LNCAP (cell line): ENCODE measurements at regions not wholly inside any gene's neighbourhood (a gene's known extent, or its start where the extent isn't known, plus 50 kb on each side); places are given as distances from the start of the nearest gene placed in this dataset.

Experiments used
- TF ChIP-seq, protein P1 (sequence below): fragments of 450-650 bp; IDR thresholded peaks from 2 replicates; pipeline ENCODE4 v1.5.1; 2017; ENCODE audit warnings: mild to moderate bottlenecking

DNA sequence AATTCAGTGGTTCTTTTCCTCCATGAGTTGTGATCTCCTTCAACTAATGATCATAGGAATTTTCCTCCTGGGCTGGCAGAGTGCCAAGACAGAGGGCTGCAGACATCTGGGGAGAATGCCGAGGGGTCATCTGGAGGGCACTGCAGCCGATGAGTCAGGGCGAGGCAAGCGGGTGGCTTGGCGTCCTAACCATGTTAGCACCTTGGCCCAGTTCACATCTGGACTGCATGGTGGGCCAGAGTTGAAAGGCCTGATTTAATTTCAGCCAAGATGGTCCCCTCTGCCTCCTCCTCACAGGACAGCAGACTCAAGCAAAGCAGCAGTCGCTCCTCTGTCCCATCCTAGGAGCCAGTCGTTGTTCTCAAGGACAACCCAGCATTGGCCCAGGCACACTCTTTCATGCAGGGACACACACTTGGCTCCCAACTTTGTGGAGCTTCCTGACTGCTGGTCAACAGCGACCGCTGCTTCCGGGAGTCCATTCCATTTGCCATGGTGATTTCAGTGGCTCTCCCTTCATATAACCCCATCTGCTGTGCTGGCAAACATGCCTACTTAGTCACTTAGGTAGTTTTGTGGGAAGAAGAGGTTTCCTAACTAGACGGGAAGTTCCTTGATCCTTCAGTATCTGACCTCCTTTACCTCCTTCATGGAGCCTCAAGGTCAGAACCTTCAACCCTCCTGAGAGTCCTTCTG is 161.8 kb downstream of the TTC8 start:
- TF ChIP-seq, protein P1, sequence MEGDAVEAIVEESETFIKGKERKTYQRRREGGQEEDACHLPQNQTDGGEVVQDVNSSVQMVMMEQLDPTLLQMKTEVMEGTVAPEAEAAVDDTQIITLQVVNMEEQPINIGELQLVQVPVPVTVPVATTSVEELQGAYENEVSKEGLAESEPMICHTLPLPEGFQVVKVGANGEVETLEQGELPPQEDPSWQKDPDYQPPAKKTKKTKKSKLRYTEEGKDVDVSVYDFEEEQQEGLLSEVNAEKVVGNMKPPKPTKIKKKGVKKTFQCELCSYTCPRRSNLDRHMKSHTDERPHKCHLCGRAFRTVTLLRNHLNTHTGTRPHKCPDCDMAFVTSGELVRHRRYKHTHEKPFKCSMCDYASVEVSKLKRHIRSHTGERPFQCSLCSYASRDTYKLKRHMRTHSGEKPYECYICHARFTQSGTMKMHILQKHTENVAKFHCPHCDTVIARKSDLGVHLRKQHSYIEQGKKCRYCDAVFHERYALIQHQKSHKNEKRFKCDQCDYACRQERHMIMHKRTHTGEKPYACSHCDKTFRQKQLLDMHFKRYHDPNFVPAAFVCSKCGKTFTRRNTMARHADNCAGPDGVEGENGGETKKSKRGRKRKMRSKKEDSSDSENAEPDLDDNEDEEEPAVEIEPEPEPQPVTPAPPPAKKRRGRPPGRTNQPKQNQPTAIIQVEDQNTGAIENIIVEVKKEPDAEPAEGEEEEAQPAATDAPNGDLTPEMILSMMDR = no peak

DNA sequence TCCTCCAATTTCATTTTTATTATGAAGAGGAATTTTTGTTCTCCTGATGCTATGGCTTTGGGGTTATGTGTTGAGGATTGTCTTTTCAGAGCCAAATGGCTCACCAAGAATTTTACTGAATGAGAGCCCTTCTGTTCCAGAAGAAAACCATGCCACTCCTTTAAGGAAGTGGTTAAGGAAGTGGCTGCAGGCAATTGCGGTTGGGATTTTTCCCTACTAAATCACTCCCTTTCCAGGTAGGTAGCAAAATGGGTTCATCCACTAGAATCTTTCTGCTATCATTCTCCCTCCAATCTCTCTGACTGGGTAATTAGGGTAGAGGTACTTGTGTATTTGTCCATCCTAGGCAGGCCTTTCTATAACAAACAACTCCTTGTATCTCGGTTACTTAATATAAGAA is 163.1 kb downstream of the TTC8 start:
- TF ChIP-seq, protein P1 = no peak

DNA sequence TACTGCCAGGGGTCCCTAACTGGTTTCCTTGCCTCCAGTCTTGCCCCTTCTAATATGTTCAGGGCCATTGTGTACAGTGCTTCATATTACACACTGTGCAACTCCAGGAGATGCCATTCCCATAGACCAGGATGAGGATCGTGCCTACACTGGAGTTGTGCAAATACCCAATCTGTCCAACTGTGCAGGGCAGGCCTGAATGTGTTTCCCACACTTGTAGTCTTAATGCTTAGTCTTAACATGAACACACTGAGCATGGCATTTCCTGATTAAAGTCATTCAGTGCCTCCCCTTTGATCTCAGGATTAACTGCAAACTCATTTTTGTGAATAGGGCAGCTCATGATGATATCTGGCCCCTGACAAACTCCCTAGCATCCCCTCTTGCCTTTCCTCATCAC is 165.5 kb downstream of the TTC8 start:
- TF ChIP-seq, protein P1 = no peak

DNA sequence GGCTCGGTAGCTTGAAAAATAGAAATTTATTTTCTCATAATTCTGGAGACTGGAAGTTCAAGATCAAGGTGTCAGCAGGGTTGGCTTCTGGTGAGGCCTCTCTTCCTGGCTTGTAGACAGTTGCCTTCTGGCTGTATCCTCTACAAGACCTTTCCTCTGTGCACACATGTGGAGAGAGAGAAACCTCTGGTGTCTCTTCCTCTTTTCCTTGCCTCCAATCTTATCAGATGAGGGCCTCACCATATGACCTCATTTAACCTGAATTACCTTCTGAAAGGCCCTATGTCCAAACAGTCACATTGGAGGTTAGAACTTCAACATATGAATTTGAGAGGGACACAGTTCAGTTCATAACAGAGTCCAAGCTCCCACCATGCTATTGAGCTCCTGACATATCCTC is 166.4 kb downstream of the TTC8 start:
- TF ChIP-seq, protein P1 = no peak

DNA sequence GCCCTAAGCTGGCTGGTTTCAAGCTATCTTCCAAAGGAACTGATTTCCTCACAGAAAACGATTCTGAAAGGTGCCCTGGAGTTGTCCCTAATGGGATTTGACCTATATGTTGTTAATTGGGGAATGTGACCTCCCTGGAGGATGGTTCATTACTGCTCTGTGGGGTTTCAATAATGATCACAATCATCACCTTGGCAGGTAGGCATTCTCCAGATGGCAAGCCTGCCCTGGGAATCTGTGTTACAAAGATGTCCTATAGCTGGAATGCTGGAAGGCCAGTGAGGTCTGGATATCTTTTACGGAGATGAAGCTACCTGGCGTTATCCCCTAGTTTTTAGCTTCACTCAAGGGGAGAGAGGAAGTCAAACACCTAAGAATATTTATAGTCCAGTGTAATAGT is 167.6 kb downstream of the TTC8 start:
- TF ChIP-seq, protein P1 = no peak

DNA sequence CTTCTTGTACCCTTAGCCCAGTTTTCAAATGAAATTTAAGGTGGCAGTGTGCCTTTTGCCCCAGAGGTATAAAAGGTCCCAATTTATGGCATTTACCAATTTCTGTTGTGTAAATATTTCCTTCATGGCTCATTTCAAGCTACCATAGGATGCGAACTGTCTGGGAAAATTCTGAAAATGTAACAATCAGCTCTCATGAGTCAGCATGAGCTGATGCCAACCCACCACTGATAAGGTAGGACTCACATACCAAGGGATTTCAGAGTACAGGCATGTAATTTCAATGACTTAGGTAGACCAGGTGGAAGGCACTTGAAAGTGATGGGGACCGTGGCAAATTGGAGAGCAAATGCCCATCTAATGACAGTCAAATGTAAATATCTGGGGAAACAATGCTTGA is 169.5 kb downstream of the TTC8 start:
- TF ChIP-seq, protein P1 = no peak

DNA sequence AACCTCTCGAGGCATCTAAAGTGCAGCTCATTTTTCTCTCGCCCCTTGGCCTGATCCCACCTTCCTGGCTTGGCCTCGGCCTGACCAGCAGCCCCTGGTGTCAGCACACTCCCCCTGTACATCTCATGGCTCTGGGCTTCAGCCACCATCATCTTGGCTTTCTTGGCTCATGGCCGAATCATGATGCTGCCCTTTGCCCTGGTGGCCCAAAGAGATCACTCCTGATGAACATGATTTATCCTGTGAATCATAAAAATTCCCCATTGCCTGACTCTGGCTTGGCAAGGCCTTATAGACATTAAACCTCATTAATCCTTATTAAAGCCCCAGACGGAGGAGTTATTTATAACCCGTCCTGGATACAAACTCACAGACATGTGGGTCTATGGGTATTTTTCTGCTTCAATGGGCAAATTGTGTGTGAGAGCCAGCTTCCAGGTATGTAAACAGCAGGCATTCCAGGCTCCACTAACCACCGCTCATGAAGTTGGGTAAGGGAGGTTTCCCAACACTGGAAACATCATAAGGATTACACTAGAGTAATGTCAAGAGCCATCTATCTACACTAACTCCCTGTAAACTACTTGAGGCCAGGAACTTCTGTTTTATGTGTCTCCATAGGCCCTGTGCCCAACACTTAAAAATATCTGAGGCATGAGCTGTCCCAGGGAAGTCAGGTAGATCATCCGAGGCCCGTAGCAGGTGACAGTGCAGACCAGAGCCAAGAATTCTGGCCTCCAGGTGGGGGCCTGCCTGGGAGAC is 171.2 kb downstream of the TTC8 start:
- TF ChIP-seq, protein P1 = no peak
